ENCODE measurements at regions not wholly inside any gene's neighbourhood (a gene's known extent, or its start where the extent isn't known, plus 50 kb on each side); places are given as distances from the start of the nearest gene placed in this dataset.

DNA sequence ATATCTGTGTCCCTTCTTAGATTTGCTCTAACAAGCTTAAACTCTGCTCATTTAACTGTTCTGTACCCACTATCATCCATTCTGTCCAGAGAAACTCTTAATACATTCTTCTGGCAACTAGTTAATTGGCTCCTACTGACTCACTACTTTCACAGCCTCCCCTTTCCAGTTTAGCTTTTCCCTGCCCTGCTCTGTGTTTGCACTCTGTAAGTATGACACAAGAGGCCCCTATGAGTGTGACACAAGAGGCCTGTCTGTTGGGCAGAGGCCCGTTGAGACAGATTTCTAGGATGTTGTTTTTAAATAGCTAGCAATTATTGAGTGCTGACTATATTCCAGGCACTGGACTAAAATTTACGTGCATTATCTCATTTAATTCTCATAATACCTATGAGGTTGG lies 246.0 kb upstream of the DAAM1 start:
- Histone ChIP-seq H3K4me1 (ENCODE audit: control insufficient read depth, insufficient read depth, low read length) (peaks cover 5% of the 10 kb centered on the region), H3K36me3 (ENCODE audit: control insufficient read depth, insufficient read depth, low read length, severe bottlenecking) (no peaks in the 10 kb centered on the region), H3K4me3 (ENCODE audit: low read length) (no peak overlapping the region), H3K9ac (ENCODE audit: low read length) (no peak overlapping the region), H3K9me3 (ENCODE audit: control insufficient read depth, low read length) (peaks cover 7% of the 10 kb centered on the region), H3K27me3 (replicated peaks; ENCODE audit: control insufficient read depth, insufficient read depth, low read length) (peaks cover 45% of the 10 kb centered on the region)
- DNase-seq (ENCODE audit: low read depth): peak; percentile 34

DNA sequence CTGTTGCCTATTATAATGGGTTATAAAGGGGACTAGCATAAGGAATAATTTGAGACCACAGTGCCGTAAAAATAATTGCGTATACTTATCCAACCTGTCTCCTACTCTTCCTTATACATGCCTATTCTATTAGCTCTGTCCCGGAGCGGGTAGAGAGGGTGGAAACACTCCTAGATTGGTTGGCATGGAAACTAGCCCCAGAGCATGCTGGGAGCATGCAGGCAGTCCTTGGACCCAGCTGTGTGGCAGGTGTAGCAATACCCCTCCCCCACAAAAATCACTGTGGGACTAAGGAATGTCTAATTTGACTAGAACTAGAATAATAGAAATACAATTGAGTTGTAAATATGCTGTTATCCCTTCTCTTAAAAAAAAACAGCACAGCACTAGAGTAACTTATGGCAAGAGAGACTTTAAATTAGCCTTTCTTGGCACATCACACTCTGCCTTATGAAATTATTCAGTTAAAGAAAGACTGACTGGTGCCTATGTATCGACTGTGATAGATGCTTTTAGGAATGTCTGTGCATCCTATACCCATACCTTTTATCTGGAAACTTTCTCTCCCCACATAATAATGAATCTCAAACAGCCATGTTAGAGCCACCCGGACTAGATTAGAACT lies 244.0 kb upstream of the DAAM1 start:
- H3K27me3 ChIP-seq (replicated peaks; ENCODE audit: control insufficient read depth, insufficient read depth, low read length): peaks cover 44% of the 10 kb centered on the region
- H3K4me3 ChIP-seq (ENCODE audit: low read length): no peak overlapping the region
- no peaks in the 10 kb centered on the region for H3K36me3 ChIP-seq (ENCODE audit: control insufficient read depth, insufficient read depth, low read length, severe bottlenecking)
- no peak overlapping the region for H3K9ac ChIP-seq (ENCODE audit: low read length)
- DNase-seq (ENCODE audit: low read depth): no peak
- H3K4me1 ChIP-seq (ENCODE audit: control insufficient read depth, insufficient read depth, low read length): peaks cover 5% of the 10 kb centered on the region
- H3K9me3 ChIP-seq (ENCODE audit: control insufficient read depth, low read length): no peaks in the 10 kb centered on the region

DNA sequence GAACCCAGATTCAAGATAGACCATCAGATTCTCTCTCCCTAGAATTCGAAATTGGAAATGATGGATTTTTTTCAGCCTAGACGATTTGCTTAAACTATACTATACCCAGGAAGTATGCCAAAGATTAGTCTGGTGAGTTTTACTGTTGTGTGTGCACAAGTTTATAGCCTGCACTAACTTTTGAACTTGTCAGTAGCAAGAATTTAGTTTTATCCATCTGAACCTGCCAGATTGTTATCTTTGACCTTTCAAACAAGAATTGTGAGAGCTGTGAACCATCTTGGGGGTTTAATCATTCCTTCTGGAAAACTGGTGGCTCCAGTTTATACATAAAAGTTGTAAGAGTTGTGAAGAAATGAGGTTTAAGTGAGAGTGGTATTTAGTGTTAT lies 243.5 kb upstream of the DAAM1 start:
- Histone ChIP-seq H3K4me3 (ENCODE audit: low read length) (no peak overlapping the region), H3K27me3 (replicated peaks; ENCODE audit: control insufficient read depth, insufficient read depth, low read length) (peaks cover 41% of the 10 kb centered on the region), H3K9ac (ENCODE audit: low read length) (no peak overlapping the region), H3K36me3 (ENCODE audit: control insufficient read depth, insufficient read depth, low read length, severe bottlenecking) (no peaks in the 10 kb centered on the region), H3K4me1 (ENCODE audit: control insufficient read depth, insufficient read depth, low read length) (peaks cover 5% of the 10 kb centered on the region), H3K9me3 (ENCODE audit: control insufficient read depth, low read length) (no peaks in the 10 kb centered on the region)
- no peak for DNase-seq (ENCODE audit: low read depth)

DNA sequence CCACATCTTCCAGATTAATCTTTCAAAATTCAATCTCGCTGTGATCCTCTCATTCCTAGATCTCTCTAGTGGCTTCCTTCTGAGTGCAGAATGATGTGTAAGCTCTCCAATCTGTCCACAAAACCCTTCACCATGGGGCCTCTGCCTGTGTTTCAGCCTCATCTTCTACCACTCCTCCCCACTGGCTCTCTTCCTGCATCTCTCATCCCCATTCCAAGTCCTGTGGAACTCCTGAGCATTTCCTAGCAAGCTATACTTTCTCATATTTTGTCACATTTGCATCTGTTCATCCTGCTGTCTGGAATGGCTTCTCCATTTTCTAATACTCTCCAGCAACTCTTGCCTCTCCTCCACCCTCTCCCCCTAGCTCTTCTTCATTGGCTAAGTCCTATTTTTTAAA lies 242.0 kb upstream of the DAAM1 start:
- peaks cover 10% of the 10 kb centered on the region for H3K9me3 ChIP-seq (ENCODE audit: control insufficient read depth, low read length)
- peaks cover 37% of the 10 kb centered on the region for H3K27me3 ChIP-seq (replicated peaks; ENCODE audit: control insufficient read depth, insufficient read depth, low read length)
- H3K4me1 ChIP-seq (ENCODE audit: control insufficient read depth, insufficient read depth, low read length): peaks cover 5% of the 10 kb centered on the region
- no peaks in the 10 kb centered on the region for H3K36me3 ChIP-seq (ENCODE audit: control insufficient read depth, insufficient read depth, low read length, severe bottlenecking)
- H3K9ac ChIP-seq (ENCODE audit: low read length): no peak overlapping the region
- no peak for DNase-seq (ENCODE audit: low read depth)
- no peak overlapping the region for H3K4me3 ChIP-seq (ENCODE audit: low read length)

DNA sequence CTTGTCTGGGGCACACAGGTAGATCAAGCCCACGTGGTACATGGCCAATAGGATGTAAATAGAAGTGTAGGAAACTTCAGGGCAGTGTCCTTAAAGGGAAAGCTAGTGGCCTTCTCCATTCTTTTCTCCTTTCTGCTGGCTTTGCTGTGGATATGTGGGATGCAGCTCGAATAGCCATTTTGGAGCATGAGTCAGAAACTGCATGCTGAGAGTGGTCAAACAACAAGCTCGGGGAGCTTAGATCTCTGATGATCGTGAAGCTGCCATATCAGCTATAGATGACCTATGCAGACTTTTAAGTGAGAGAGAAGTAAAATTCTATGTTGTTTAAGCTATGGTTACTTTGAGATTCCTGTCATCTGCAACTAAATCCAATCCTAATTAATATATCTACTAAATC lies 241.3 kb upstream of the DAAM1 start:
- H3K9ac ChIP-seq (ENCODE audit: low read length): no peak overlapping the region
- H3K27me3 ChIP-seq (replicated peaks; ENCODE audit: control insufficient read depth, insufficient read depth, low read length): peaks cover 35% of the 10 kb centered on the region
- no peaks in the 10 kb centered on the region for H3K36me3 ChIP-seq (ENCODE audit: control insufficient read depth, insufficient read depth, low read length, severe bottlenecking)
- H3K4me1 ChIP-seq (ENCODE audit: control insufficient read depth, insufficient read depth, low read length): peaks cover 5% of the 10 kb centered on the region
- DNase-seq (ENCODE audit: low read depth): no peak
- H3K9me3 ChIP-seq (ENCODE audit: control insufficient read depth, low read length): peaks cover 14% of the 10 kb centered on the region
- H3K4me3 ChIP-seq (ENCODE audit: low read length): no peak overlapping the region

DNA sequence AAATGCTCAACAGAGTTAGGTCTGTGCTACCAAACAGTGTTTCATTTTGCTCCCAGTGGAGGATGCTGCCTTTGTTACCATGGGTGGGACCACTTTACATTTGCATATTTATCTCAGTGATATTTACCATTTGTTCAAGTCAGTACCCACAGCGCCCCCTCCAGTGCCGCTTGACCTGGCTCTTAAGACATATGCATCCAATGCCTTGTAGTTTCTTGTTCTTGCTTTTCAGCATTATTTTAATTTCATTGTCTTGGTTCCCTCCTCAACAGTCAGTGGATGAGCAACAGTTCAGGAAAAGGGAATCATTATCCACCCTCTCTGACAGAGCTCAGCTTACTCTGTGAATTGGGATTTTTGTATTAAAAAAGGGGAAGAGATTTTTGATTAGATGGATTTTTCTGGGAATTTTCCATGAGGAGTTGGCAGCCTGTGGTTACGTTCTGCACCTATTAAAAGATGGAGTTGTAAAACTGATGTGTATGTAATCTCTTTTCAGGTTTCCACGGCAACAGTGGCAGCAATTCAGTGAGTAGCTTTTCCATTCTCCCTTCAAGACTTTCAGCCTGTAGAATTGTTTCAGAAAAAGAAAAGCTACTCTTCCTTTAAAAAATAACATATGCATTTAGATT lies 240.5 kb upstream of the DAAM1 start:
- DNase-seq (ENCODE audit: low read depth): no peak
- H3K4me3 ChIP-seq (ENCODE audit: low read length): no peak overlapping the region
- H3K36me3 ChIP-seq (ENCODE audit: control insufficient read depth, insufficient read depth, low read length, severe bottlenecking): no peaks in the 10 kb centered on the region

DNA sequence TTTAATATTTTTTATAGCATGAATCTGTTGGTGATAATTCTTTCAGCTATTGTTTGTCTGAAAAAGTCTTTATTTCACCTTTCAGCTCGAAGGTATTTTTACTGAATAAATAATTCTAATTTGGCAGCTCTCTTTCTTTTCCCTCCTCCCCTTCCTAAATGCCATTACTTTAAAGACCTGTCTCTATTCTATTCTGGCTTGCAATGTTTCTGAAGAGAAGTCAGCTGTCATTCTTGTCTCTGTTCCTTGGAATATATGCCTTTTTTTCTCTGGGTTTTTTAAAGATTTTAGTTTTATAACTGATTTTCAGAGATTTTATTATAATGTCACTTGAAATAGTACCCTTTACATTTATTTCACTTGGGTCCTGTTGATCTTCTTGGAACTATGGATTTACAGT lies 237.9 kb upstream of the DAAM1 start:
- peaks cover 23% of the 10 kb centered on the region for H3K27me3 ChIP-seq (replicated peaks; ENCODE audit: control insufficient read depth, insufficient read depth, low read length)
- peaks cover 6% of the 10 kb centered on the region for H3K4me1 ChIP-seq (ENCODE audit: control insufficient read depth, insufficient read depth, low read length)
- no peak overlapping the region for H3K9ac ChIP-seq (ENCODE audit: low read length)
- DNase-seq (ENCODE audit: low read depth): no peak
- H3K4me3 ChIP-seq (ENCODE audit: low read length): no peak overlapping the region
- H3K9me3 ChIP-seq (ENCODE audit: control insufficient read depth, low read length): peaks cover 14% of the 10 kb centered on the region
- H3K36me3 ChIP-seq (ENCODE audit: control insufficient read depth, insufficient read depth, low read length, severe bottlenecking): no peaks in the 10 kb centered on the region

More for the DNA sequence above, 240.5 kb upstream of the DAAM1 start:
- H3K27me3 ChIP-seq (replicated peaks; ENCODE audit: control insufficient read depth, insufficient read depth, low read length): peaks cover 35% of the 10 kb centered on the region
- no peak overlapping the region for H3K9ac ChIP-seq (ENCODE audit: low read length)
- H3K9me3 ChIP-seq (ENCODE audit: control insufficient read depth, low read length): peaks cover 14% of the 10 kb centered on the region
- H3K4me1 ChIP-seq (ENCODE audit: control insufficient read depth, insufficient read depth, low read length): peaks cover under 1% of the 10 kb centered on the region

DNA sequence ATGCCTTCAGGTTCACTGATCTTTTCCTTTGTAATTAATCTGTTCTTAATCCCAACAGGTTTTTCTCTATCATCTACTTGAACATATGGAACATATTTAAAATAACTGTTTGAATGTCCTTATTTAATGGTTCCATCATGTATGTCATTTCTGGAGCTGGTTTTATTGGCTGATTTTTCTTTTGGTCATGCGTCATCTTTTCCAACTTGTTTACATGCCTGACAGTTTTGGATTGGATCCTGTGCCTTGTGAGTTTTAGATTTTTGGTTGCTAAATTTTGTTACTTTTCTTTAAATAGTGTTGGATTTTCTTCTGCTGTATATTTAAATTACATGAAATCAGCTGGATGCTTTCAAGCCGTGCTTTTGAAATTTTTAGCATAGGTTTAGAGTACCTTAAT lies 237.3 kb upstream of the DAAM1 start:
- Histone ChIP-seq H3K4me1 (ENCODE audit: control insufficient read depth, insufficient read depth, low read length) (peaks cover 6% of the 10 kb centered on the region), H3K9ac (ENCODE audit: low read length) (no peak overlapping the region), H3K4me3 (ENCODE audit: low read length) (no peak overlapping the region), H3K9me3 (ENCODE audit: control insufficient read depth, low read length) (peaks cover 14% of the 10 kb centered on the region), H3K27me3 (replicated peaks; ENCODE audit: control insufficient read depth, insufficient read depth, low read length) (peaks cover 17% of the 10 kb centered on the region), H3K36me3 (ENCODE audit: control insufficient read depth, insufficient read depth, low read length, severe bottlenecking) (no peaks in the 10 kb centered on the region)
- DNase-seq (ENCODE audit: low read depth): no peak

DNA sequence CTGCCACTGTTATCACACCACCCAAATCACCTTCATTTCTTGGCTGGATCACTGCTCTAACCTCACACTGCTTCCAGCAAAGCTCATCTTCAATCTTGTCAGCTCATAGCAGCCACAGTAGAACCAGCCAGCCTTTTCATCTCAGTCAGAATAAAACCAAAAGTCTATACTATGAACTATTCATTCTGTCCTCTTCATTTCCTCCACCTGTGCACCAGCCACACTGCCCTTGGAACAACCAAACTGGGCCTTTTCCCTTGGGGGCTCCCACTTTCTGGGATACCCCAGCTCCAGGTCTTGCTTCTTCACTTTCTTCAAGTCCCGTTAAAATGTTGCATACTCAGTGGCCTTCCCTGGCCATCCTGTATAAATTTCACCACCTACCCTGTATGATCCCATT lies 234.4 kb upstream of the DAAM1 start:
- peaks cover 14% of the 10 kb centered on the region for H3K9me3 ChIP-seq (ENCODE audit: control insufficient read depth, low read length)
- no peaks in the 10 kb centered on the region for H3K27me3 ChIP-seq (replicated peaks; ENCODE audit: control insufficient read depth, insufficient read depth, low read length)
- H3K9ac ChIP-seq (ENCODE audit: low read length): no peak overlapping the region
- no peak for DNase-seq (ENCODE audit: low read depth)
- peaks cover 6% of the 10 kb centered on the region for H3K4me1 ChIP-seq (ENCODE audit: control insufficient read depth, insufficient read depth, low read length)
- no peaks in the 10 kb centered on the region for H3K36me3 ChIP-seq (ENCODE audit: control insufficient read depth, insufficient read depth, low read length, severe bottlenecking)
- H3K4me3 ChIP-seq (ENCODE audit: low read length): no peak overlapping the region

DNA sequence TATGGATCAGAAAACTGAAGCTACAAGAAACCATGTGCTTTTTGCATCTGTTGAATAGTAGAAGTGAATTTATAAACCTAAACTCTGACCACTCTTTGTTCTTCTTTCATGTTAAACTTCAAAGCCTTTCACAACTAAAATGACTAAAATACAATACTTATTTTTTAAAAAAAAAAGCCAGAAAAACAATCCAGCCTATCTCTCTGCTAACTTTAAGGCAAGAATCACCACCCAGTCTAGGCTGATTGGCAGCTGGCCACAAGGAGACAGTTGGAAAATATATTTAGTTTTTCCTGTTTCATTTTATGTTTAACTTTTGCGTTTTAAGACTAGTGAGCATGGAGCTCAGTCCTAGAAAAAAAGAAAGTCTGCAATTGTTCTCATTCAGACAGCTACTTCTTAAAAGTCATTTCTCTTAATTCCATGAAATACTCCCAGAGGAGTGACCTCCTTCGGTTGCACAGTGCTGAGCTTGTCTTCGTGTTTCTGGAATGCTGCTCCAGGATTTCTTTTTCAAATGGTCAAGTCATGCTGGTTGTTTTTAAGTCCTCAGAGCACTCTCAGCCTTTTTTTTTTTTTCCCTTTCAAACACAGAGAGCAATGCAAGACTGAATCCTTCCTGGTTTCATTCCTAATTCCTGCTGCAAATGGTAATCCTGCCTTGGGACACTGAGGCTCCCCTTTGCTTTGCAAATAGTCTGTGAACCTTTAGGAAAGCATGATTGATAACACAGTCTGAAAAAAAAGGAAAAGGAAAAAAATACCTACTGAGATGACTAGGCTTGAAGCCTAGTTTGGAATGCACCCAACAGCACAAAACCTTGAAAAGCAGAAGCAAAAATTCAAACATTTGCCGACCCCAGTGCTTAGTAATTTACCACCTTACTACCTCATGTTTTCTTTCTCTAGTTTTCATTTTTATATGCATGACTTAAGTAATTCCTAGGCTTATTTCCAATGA lies 233.3 kb upstream of the DAAM1 start:
- H3K9ac ChIP-seq (ENCODE audit: low read length): no peak overlapping the region
- peaks cover 6% of the 10 kb centered on the region for H3K4me1 ChIP-seq (ENCODE audit: control insufficient read depth, insufficient read depth, low read length)
- H3K27me3 ChIP-seq (replicated peaks; ENCODE audit: control insufficient read depth, insufficient read depth, low read length): no peaks in the 10 kb centered on the region
- H3K9me3 ChIP-seq (ENCODE audit: control insufficient read depth, low read length): peaks cover 14% of the 10 kb centered on the region
- no peak overlapping the region for H3K4me3 ChIP-seq (ENCODE audit: low read length)
- peak; percentile 54 for DNase-seq (ENCODE audit: low read depth)
- no peaks in the 10 kb centered on the region for H3K36me3 ChIP-seq (ENCODE audit: control insufficient read depth, insufficient read depth, low read length, severe bottlenecking)

DNA sequence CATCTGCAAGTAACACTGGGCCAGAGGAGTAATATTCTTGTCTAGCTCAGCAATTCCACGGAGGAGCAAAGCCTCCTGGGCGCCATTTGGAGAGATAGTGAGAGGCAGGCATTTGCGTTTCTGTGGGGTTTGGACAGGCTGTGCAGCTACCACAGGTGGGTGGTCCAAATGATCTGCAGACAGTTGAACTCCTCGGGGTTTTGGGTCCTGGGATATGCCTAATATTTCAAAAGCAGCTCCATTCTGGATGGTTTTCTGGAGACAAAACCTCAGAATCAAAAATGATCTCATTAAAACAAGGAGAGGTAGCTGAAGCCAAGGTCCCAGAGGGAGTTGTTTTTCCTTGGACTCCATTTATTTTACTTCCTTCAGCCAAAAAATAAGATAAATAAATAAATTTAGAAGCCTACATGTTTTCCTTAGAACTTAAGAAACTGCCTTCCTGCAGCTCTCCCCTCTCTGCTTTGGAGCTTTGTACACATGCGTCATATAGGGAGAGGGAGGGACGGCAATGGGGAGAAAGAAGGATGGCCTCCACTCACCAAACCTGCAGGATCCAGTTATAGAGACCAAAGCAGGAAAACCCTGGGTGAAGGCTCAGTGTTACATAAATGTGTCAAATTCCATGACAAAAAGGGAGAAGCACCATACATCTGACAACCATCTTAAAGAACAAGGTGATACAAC lies 227.3 kb upstream of the DAAM1 start:
- no peaks in the 10 kb centered on the region for H3K36me3 ChIP-seq (ENCODE audit: control insufficient read depth, insufficient read depth, low read length, severe bottlenecking)
- no peak overlapping the region for H3K4me3 ChIP-seq (ENCODE audit: low read length)
- DNase-seq (ENCODE audit: low read depth): no peak
- H3K4me1 ChIP-seq (ENCODE audit: control insufficient read depth, insufficient read depth, low read length): no peaks in the 10 kb centered on the region
- no peak overlapping the region for H3K9ac ChIP-seq (ENCODE audit: low read length)
- no peaks in the 10 kb centered on the region for H3K9me3 ChIP-seq (ENCODE audit: control insufficient read depth, low read length)
- H3K27me3 ChIP-seq (replicated peaks; ENCODE audit: control insufficient read depth, insufficient read depth, low read length): peaks cover 7% of the 10 kb centered on the region

All from adipocyte (in vitro differentiated cells).